ENCODE measurements at regions not wholly inside any gene's neighbourhood (a gene's known extent, or its start where the extent isn't known, plus 50 kb on each side); places are given as distances from the start of the nearest gene placed in this dataset.

DNA sequence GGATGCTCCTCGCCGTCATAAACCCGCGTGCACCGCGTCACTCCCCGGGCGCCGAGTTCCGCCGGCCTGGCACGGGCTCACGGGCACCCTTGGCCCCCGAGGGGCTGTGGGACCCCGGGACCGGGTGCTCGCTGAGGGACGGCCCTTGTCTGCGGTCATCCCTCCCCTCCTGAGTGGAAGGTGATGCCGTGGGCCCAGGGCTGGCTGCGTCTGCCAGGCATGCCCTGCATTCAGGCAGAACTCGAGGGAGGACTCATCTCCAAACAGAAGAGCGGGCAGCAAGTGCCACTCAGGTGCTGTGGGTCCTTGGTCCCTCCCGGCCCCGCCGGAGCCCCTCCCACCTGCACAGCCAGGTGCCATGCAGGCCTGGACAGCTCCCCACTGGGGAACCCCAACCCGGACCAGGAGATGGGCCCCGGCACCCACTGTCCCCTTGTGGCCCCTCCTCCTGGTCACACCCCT, 61.3 kb downstream of the UNCX start:
- H3K27ac ChIP-seq (ENCODE audit: low read depth, low read length) = no peak overlapping the region
- H3K23ac ChIP-seq (ENCODE audit: low read length) = no peak overlapping the region
- H2BK5ac ChIP-seq (ENCODE audit: low read length) = no peak overlapping the region
- no peak overlapping the region for H3K4me3 ChIP-seq (ENCODE audit: low read length)
- H3K27me3 ChIP-seq (ENCODE audit: insufficient read depth, low read length, poor library complexity) = peaks cover 2% of the 10 kb centered on the region
- no peak overlapping the region for H3K4ac ChIP-seq (ENCODE audit: low read depth, low read length)
- no CpG with 5 or more reads among the region's 28 CpGs for WGBS (ENCODE audit: extremely low coverage, insufficient coverage, low lambda C conversion rate)
- no peak overlapping the region for H4K5ac ChIP-seq (ENCODE audit: low read length)
- H2BK15ac ChIP-seq (replicated peaks; ENCODE audit: low read depth) = no peak overlapping the region
- H3K9ac ChIP-seq (ENCODE audit: low read length) = no peak overlapping the region
- no peaks in the 10 kb centered on the region for H3K79me1 ChIP-seq (ENCODE audit: low read length)
- no peaks in the 10 kb centered on the region for H3K79me2 ChIP-seq (ENCODE audit: control insufficient read depth, insufficient read depth, low read length)
- no peaks in the 10 kb centered on the region for H3K4me1 ChIP-seq (ENCODE audit: control insufficient read depth, low read depth, low read length)
- H2AK5ac ChIP-seq (ENCODE audit: low read length) = no peak overlapping the region
- H3K4me2 ChIP-seq (ENCODE audit: low read length) = no peak overlapping the region
- H4K8ac ChIP-seq (ENCODE audit: low read depth, low read length) = no peak overlapping the region
- no peak overlapping the region for H2BK120ac ChIP-seq (ENCODE audit: low read depth, low read length)
- H3K56ac ChIP-seq (ENCODE audit: low read length) = no peak overlapping the region
- DNase-seq = no peak
- no peaks in the 10 kb centered on the region for H3K36me3 ChIP-seq (ENCODE audit: control insufficient read depth, insufficient read depth, low read length)
- H3K18ac ChIP-seq (ENCODE audit: low read length) = no peak overlapping the region

GRCh38 chr7:1295776-1296355, 63.2 kb downstream of the UNCX start:
- Histone ChIP-seq H3K27me3 (ENCODE audit: insufficient read depth, low read length, poor library complexity) (no peaks in the 10 kb centered on the region), H2BK15ac (replicated peaks; ENCODE audit: low read depth) (no peak overlapping the region), H3K18ac (ENCODE audit: low read length) (no peak overlapping the region), H3K56ac (ENCODE audit: low read length) (no peak overlapping the region), H3K4ac (ENCODE audit: low read depth, low read length) (no peak overlapping the region), H2AK5ac (ENCODE audit: low read length) (no peak overlapping the region), H3K23ac (ENCODE audit: low read length) (no peak overlapping the region), H2BK120ac (ENCODE audit: low read depth, low read length) (no peak overlapping the region), H3K4me1 (ENCODE audit: control insufficient read depth, low read depth, low read length) (no peaks in the 10 kb centered on the region), H3K36me3 (ENCODE audit: control insufficient read depth, insufficient read depth, low read length) (no peaks in the 10 kb centered on the region), H3K79me2 (ENCODE audit: control insufficient read depth, insufficient read depth, low read length) (no peaks in the 10 kb centered on the region), H4K8ac (ENCODE audit: low read depth, low read length) (no peak overlapping the region), H4K5ac (ENCODE audit: low read length) (no peak overlapping the region), H3K4me3 (ENCODE audit: low read length) (no peak overlapping the region), H3K9ac (ENCODE audit: low read length) (no peak overlapping the region), H3K27ac (ENCODE audit: low read depth, low read length) (no peak overlapping the region), H2BK5ac (ENCODE audit: low read length) (no peak overlapping the region), H3K79me1 (ENCODE audit: low read length) (no peaks in the 10 kb centered on the region), H3K4me2 (ENCODE audit: low read length) (no peak overlapping the region)
- no CpG with 5 or more reads among the region's 13 CpGs for WGBS (ENCODE audit: extremely low coverage, insufficient coverage, low lambda C conversion rate)
- no peak for DNase-seq

- no peaks in the 10 kb centered on the region for H3K27me3 ChIP-seq (ENCODE audit: insufficient read depth, low read length, poor library complexity)
- WGBS (ENCODE audit: extremely low coverage, insufficient coverage, low lambda C conversion rate) = no CpG with 5 or more reads among the region's 29 CpGs
- H2BK15ac ChIP-seq (replicated peaks; ENCODE audit: low read depth) = no peak overlapping the region
These were observed 63.8 kb downstream of the UNCX start for GRCh38 chr7:1296356-1296981.

DNA sequence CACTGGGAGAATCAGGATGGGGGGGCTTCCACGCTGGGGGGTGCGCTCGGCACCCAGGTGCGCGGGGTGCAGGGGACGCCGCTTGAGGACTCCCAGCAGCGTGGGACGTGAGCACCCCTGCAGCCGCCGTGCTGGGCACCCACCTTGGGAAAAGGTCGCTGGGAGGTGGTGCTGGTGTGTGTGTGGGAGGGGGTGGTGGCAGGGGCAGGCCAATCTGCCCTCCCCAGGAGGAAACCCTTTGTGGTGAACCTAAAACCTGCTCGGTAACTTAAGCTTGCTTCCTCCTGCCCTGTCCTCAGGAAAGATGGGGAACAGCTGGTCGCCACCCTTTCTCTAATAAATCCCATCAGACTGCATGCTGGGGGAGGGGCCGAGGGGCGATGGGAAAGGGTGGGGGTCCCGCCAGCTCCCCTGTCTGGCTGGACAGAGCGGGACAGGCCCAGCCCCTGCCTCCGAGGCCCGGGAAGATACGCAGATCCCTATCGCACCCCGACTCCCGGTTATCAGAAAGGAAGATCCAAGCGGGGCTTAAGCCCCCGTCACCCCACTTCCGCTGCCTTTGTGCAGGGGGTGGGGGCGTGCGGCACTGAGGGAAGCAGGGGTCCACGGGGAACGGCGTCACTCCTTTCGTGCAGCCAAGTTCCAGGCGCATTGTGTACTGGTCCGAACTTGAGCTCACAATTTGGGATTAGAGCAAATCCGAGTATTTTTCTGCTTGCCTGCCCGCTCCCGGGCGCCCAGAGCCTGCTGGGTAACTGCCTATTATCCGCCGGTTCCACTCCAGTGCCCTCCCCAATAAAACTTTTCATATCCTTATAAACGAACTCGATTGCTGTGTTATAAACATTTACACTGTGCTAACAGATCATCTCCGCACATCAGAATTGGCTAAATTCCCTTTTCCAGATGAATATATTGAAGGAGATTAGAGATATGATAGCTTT, 64.6 kb downstream of the UNCX start:
- no peak overlapping the region for H3K4me2 ChIP-seq (ENCODE audit: low read length)
- no peak overlapping the region for H2BK120ac ChIP-seq (ENCODE audit: low read depth, low read length)
- no peaks in the 10 kb centered on the region for H3K79me1 ChIP-seq (ENCODE audit: low read length)
- no peak overlapping the region for H2BK5ac ChIP-seq (ENCODE audit: low read length)
- H4K5ac ChIP-seq (ENCODE audit: low read length) = no peak overlapping the region
- no peak overlapping the region for H3K27ac ChIP-seq (ENCODE audit: low read depth, low read length)
- H3K79me2 ChIP-seq (ENCODE audit: control insufficient read depth, insufficient read depth, low read length) = no peaks in the 10 kb centered on the region
- H3K23ac ChIP-seq (ENCODE audit: low read length) = no peak overlapping the region
- no peaks in the 10 kb centered on the region for H3K36me3 ChIP-seq (ENCODE audit: control insufficient read depth, insufficient read depth, low read length)
- H2BK15ac ChIP-seq (replicated peaks; ENCODE audit: low read depth) = no peak overlapping the region
- 100% methylated on average over 2 of the region's 44 CpGs for WGBS (ENCODE audit: extremely low coverage, insufficient coverage, low lambda C conversion rate)
- no peak overlapping the region for H2AK5ac ChIP-seq (ENCODE audit: low read length)
- no peak overlapping the region for H4K8ac ChIP-seq (ENCODE audit: low read depth, low read length)
- H3K4me1 ChIP-seq (ENCODE audit: control insufficient read depth, low read depth, low read length) = no peaks in the 10 kb centered on the region
- no peak overlapping the region for H3K4me3 ChIP-seq (ENCODE audit: low read length)
- no peak for DNase-seq
- no peak overlapping the region for H3K9ac ChIP-seq (ENCODE audit: low read length)
- no peak overlapping the region for H3K4ac ChIP-seq (ENCODE audit: low read depth, low read length)
- H3K27me3 ChIP-seq (ENCODE audit: insufficient read depth, low read length, poor library complexity) = no peaks in the 10 kb centered on the region
- H3K56ac ChIP-seq (ENCODE audit: low read length) = no peak overlapping the region
- H3K18ac ChIP-seq (ENCODE audit: low read length) = no peak overlapping the region

More at GRCh38 chr7:1296356-1296981, 63.8 kb downstream of the UNCX start:
- no peak overlapping the region for H3K4ac ChIP-seq (ENCODE audit: low read depth, low read length)
- H2AK5ac ChIP-seq (ENCODE audit: low read length) = no peak overlapping the region
- no peaks in the 10 kb centered on the region for H3K4me1 ChIP-seq (ENCODE audit: control insufficient read depth, low read depth, low read length)
- H3K23ac ChIP-seq (ENCODE audit: low read length) = no peak overlapping the region
- H3K79me2 ChIP-seq (ENCODE audit: control insufficient read depth, insufficient read depth, low read length) = no peaks in the 10 kb centered on the region
- H3K56ac ChIP-seq (ENCODE audit: low read length) = no peak overlapping the region
- no peak overlapping the region for H3K4me2 ChIP-seq (ENCODE audit: low read length)
- no peak overlapping the region for H2BK120ac ChIP-seq (ENCODE audit: low read depth, low read length)
- H4K8ac ChIP-seq (ENCODE audit: low read depth, low read length) = no peak overlapping the region
- H3K4me3 ChIP-seq (ENCODE audit: low read length) = no peak overlapping the region
- H2BK5ac ChIP-seq (ENCODE audit: low read length) = no peak overlapping the region
- DNase-seq = no peak
- no peak overlapping the region for H3K27ac ChIP-seq (ENCODE audit: low read depth, low read length)
- H3K9ac ChIP-seq (ENCODE audit: low read length) = no peak overlapping the region
- H3K36me3 ChIP-seq (ENCODE audit: control insufficient read depth, insufficient read depth, low read length) = no peaks in the 10 kb centered on the region
- no peak overlapping the region for H3K18ac ChIP-seq (ENCODE audit: low read length)
- H4K5ac ChIP-seq (ENCODE audit: low read length) = no peak overlapping the region
- no peaks in the 10 kb centered on the region for H3K79me1 ChIP-seq (ENCODE audit: low read length)

- Histone ChIP-seq H2BK15ac (replicated peaks; ENCODE audit: low read depth) (no peak overlapping the region), H3K18ac (ENCODE audit: low read length) (no peak overlapping the region), H3K4ac (ENCODE audit: low read depth, low read length) (no peak overlapping the region), H3K4me1 (ENCODE audit: control insufficient read depth, low read depth, low read length) (no peaks in the 10 kb centered on the region), H2BK120ac (ENCODE audit: low read depth, low read length) (no peak overlapping the region), H2BK5ac (ENCODE audit: low read length) (no peak overlapping the region), H3K4me3 (ENCODE audit: low read length) (no peak overlapping the region), H3K27ac (ENCODE audit: low read depth, low read length) (no peak overlapping the region), H4K5ac (ENCODE audit: low read length) (no peak overlapping the region), H3K56ac (ENCODE audit: low read length) (no peak overlapping the region), H3K79me1 (ENCODE audit: low read length) (no peaks in the 10 kb centered on the region), H2AK5ac (ENCODE audit: low read length) (no peak overlapping the region), H3K9ac (ENCODE audit: low read length) (no peak overlapping the region), H3K79me2 (ENCODE audit: control insufficient read depth, insufficient read depth, low read length) (no peaks in the 10 kb centered on the region), H3K36me3 (ENCODE audit: control insufficient read depth, insufficient read depth, low read length) (no peaks in the 10 kb centered on the region), H3K27me3 (ENCODE audit: insufficient read depth, low read length, poor library complexity) (no peaks in the 10 kb centered on the region), H4K8ac (ENCODE audit: low read depth, low read length) (no peak overlapping the region), H3K4me2 (ENCODE audit: low read length) (no peak overlapping the region), H3K23ac (ENCODE audit: low read length) (no peak overlapping the region)
- no CpG with 5 or more reads among the region's 28 CpGs for WGBS (ENCODE audit: extremely low coverage, insufficient coverage, low lambda C conversion rate)
- DNase-seq = no peak
These were observed 65.6 kb downstream of the UNCX start for GRCh38 chr7:1298051-1298930.

All from mesendoderm (in vitro differentiated cells).